GM23338 (cell line): ENCODE measurements at regions not wholly inside any gene's neighbourhood (a gene's known extent, or its start where the extent isn't known, plus 50 kb on each side); places are given as distances from the start of the nearest gene placed in this dataset.

Experiments
- ATAC-seq: fragments of 200-7000 bp; cut with Tn5 transposase; 3 replicates; pipeline ENCODE4 v1.9.1; 2020
- DNase-seq: peaks from one replicate; pipeline ENCODE4 v3.0.0-alpha.2; 2015; ENCODE audit warnings: low spot score
- H2AFZ ChIP-seq: fragments of 200-600 bp; sonication (generic); 2 replicates; pipeline ENCODE4 v1.8.0; 2016; ENCODE audit warnings: antibody characterized with exemption, mild to moderate bottlenecking, moderate library complexity
- H3F3A ChIP-seq: fragments of 200-600 bp; sonication (generic); replicated peaks from 2 replicates; pipeline ENCODE4 v1.8.0; 2017; ENCODE audit warnings: antibody characterized with exemption, mixed run types, low read depth
- H3K27ac ChIP-seq: fragments of 200-600 bp; sonication (generic); 2 replicates; pipeline ENCODE4 v1.6.1; 2016; ENCODE audit warnings: low read depth
- H3K27me3 ChIP-seq: fragments of 200-600 bp; sonication (generic); 2 replicates; pipeline ENCODE4 v1.8.0; 2016; ENCODE audit warnings: mild to moderate bottlenecking, mixed run types, moderate library complexity; ENCODE audit not compliant: insufficient read depth
- H3K36me3 ChIP-seq: fragments of 200-600 bp; sonication (generic); 2 replicates; pipeline ENCODE4 v1.8.0; 2016; ENCODE audit warnings: mild to moderate bottlenecking; ENCODE audit not compliant: insufficient read depth
- H3K4me1 ChIP-seq: fragments of 200-600 bp; sonication (generic); 2 replicates; pipeline ENCODE4 v1.8.0; 2016; ENCODE audit warnings: mild to moderate bottlenecking, moderate library complexity; ENCODE audit not compliant: insufficient read depth
- H3K4me2 ChIP-seq: fragments of 200-600 bp; sonication (generic); 2 replicates; pipeline ENCODE4 v1.7.1; 2017; ENCODE audit warnings: mixed run types
- H3K4me3 ChIP-seq: fragments of 200-600 bp; sonication (generic); 2 replicates; pipeline ENCODE4 v1.6.1; 2016; ENCODE audit warnings: mixed run types
- H3K79me2 ChIP-seq: fragments of 200-600 bp; sonication (generic); replicated peaks from 2 replicates; pipeline ENCODE4 v1.8.0; 2017; ENCODE audit warnings: mild to moderate bottlenecking; ENCODE audit not compliant: insufficient read depth
- H3K9me2 ChIP-seq: fragments of 200-600 bp; sonication (generic); 2 replicates; pipeline ENCODE4 v1.8.0; 2017; ENCODE audit not compliant: insufficient read depth
- H4K20me1 ChIP-seq: fragments of 200-600 bp; sonication (generic); replicated peaks from 2 replicates; pipeline ENCODE4 v1.8.0; 2017; ENCODE audit warnings: mild to moderate bottlenecking; ENCODE audit not compliant: insufficient read depth
- H3K27ac Mint-ChIP-seq: 2 replicates; pipeline ENCODE4 v1.8.0; 2020; ENCODE audit warnings: inconsistent platforms, mild to moderate bottlenecking, moderate library complexity, mixed read lengths
- H3K27me3 Mint-ChIP-seq: 3 replicates; pipeline ENCODE4 v1.8.0; 2022; ENCODE audit warnings: low read depth, mild to moderate bottlenecking, moderate library complexity, mixed read lengths, inconsistent platforms; ENCODE audit not compliant: insufficient read depth, poor library complexity
- H3K36me3 Mint-ChIP-seq: 3 replicates; pipeline ENCODE4 v1.8.0; 2021; ENCODE audit warnings: low read depth, mild to moderate bottlenecking, inconsistent platforms, moderate library complexity, mixed read lengths
- H3K4me1 Mint-ChIP-seq: 3 replicates; pipeline ENCODE4 v1.8.0; 2020; ENCODE audit warnings: mild to moderate bottlenecking, inconsistent platforms, mixed read lengths
- H3K4me3 Mint-ChIP-seq: 3 replicates; pipeline ENCODE4 v1.8.0; 2021; ENCODE audit warnings: moderate library complexity, mild to moderate bottlenecking, inconsistent platforms, mixed read lengths
- H3K9me3 Mint-ChIP-seq: 3 replicates; pipeline ENCODE4 v1.8.0; 2020; ENCODE audit warnings: moderate library complexity, mild to moderate bottlenecking, inconsistent platforms, mixed read lengths
- CREB1 ChIP-seq: fragments of 250-450 bp; sonication (Bioruptor Pico); IDR thresholded peaks from 2 replicates; pipeline ENCODE4 v1.5.0; 2020; ENCODE audit warnings: low read depth, mild to moderate bottlenecking, moderate library complexity
- EZH2 ChIP-seq: fragments of 200-600 bp; sonication (generic); IDR thresholded peaks from one replicate; pipeline ENCODE4 v1.8.0; 2017; ENCODE audit warnings: antibody characterized with exemption, mild to moderate bottlenecking, low read depth; ENCODE audit not compliant: unreplicated experiment
- EZH2phosphoT487 ChIP-seq: fragments of 200-600 bp; sonication (generic); IDR thresholded peaks from one replicate; pipeline ENCODE4 v1.8.1; 2018; ENCODE audit warnings: antibody characterized with exemption; ENCODE audit not compliant: unreplicated experiment
- JUNB ChIP-seq: IDR thresholded peaks from one replicate; pipeline ENCODE4 v1.6.1; 2016; ENCODE audit warnings: antibody characterized with exemption; ENCODE audit not compliant: unreplicated experiment
- NANOG ChIP-seq: IDR thresholded peaks from 2 replicates; pipeline ENCODE4 v1.6.1; 2016; ENCODE audit warnings: antibody characterized with exemption, borderline replicate concordance
- POLR2AphosphoS5 ChIP-seq: IDR thresholded peaks from 2 replicates; pipeline ENCODE4 v1.6.1; 2016; ENCODE audit warnings: antibody characterized with exemption, low read depth
- STAT1 ChIP-seq: IDR thresholded peaks from one replicate; pipeline ENCODE4 v1.6.1; 2016; ENCODE audit warnings: antibody characterized with exemption; ENCODE audit not compliant: unreplicated experiment
- ZNF114 ChIP-seq: fragments of 250-450 bp; sonication (Bioruptor Pico); IDR thresholded peaks from 2 replicates; pipeline ENCODE4 v1.5.0; 2020; ENCODE audit warnings: mild to moderate bottlenecking, moderate library complexity
- ZNF331 ChIP-seq: fragments of 250-450 bp; sonication (Bioruptor Pico); IDR thresholded peaks from 2 replicates; pipeline ENCODE4 v1.5.0; 2020; ENCODE audit warnings: low read depth, mild to moderate bottlenecking, moderate library complexity
- TF ChIP-seq, protein P1 (sequence below), 2 experiments: fragments of 200-600 bp in 1 of 2; sonication (generic) in 1 of 2; conservative IDR thresholded peaks; 2 replicates each; pipeline versions ENCODE4 v1.5.1 to v1.6.1; 2016 to 2017; ENCODE audit warnings: antibody characterized with exemption in 2 of 2, low read depth in 2 of 2, mild to moderate bottlenecking in 2 of 2, moderate library complexity in 1 of 2
- TF ChIP-seq, protein P2 (sequence below): fragments of 250-450 bp; sonication (Bioruptor Pico); IDR thresholded peaks from 2 replicates; pipeline ENCODE4 v1.5.0; 2020; ENCODE audit warnings: mild to moderate bottlenecking, moderate library complexity
- TF ChIP-seq, protein P3 (sequence below): IDR thresholded peaks from 2 replicates; pipeline ENCODE4 v1.6.1; 2016; ENCODE audit warnings: antibody characterized with exemption
- TF ChIP-seq, protein P4 (sequence below): IDR thresholded peaks from one replicate; pipeline ENCODE4 v1.6.1; 2018; ENCODE audit warnings: antibody characterized with exemption; ENCODE audit not compliant: unreplicated experiment

DNA sequence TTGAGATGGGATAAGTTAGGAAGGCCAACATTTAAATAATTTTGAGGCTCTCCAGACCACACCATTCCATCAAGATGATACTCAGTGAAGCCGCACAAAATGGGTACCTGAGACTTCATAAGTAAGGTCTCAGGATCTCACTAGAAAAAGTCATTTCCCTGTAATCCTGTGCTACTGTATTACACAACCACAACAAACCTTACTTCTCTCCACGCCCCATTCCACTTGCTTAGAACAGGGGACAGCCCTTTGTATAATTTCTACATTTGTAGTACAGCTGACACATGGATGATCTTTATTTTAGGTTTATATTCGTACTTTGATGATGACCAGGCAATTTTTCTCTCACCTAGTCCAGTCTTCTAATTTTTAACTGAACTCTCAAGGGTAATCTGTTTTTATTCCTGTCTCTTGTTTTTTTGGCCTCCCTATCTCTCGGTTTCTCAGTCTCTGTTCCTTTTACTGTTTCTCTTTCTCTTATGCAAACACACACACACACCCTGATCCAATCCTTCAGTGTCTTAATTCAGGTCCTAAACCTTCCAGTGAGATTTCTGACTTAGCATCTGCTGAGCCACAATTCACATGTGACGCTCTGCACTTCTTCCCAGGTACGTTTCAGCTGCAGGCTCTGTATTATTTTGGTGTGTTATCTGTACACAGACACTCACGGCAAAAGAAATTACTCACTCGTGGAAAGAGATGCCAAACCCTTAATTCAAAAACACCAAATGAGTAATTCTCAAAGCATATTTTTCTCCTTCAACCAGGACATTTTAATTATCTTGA, 223.2 kb upstream of the THBS1 start:
- no peak for ATAC-seq
- peaks cover 4% of the 10 kb centered on the region for H3K4me1 Mint-ChIP-seq
- H3K4me3 Mint-ChIP-seq, result no peak overlapping the region
- peak overlapping the region; percentile 69; the same call in 1 of the 2 replicates for H2AFZ ChIP-seq
- H3K4me3 ChIP-seq, result no peak overlapping the region
- H3K27ac ChIP-seq, result no peak overlapping the region
- H3K79me2 ChIP-seq, result no peaks in the 10 kb centered on the region
- H3K27me3 Mint-ChIP-seq, result peaks cover 4% of the 10 kb centered on the region
- no peaks in the 10 kb centered on the region for H3K27me3 ChIP-seq
- no peak overlapping the region for H3K4me2 ChIP-seq
- TF ChIP-seq EZH2 (no peak), STAT1 (no peak), CREB1 (no peak), NANOG (no peak), ZNF331 (no peak), ZNF114 (CRISPR knock-in tag) (no peak), POLR2AphosphoS5 (no peak), EZH2phosphoT487 (no peak), JUNB (no peak)
- TF ChIP-seq, protein P1, sequence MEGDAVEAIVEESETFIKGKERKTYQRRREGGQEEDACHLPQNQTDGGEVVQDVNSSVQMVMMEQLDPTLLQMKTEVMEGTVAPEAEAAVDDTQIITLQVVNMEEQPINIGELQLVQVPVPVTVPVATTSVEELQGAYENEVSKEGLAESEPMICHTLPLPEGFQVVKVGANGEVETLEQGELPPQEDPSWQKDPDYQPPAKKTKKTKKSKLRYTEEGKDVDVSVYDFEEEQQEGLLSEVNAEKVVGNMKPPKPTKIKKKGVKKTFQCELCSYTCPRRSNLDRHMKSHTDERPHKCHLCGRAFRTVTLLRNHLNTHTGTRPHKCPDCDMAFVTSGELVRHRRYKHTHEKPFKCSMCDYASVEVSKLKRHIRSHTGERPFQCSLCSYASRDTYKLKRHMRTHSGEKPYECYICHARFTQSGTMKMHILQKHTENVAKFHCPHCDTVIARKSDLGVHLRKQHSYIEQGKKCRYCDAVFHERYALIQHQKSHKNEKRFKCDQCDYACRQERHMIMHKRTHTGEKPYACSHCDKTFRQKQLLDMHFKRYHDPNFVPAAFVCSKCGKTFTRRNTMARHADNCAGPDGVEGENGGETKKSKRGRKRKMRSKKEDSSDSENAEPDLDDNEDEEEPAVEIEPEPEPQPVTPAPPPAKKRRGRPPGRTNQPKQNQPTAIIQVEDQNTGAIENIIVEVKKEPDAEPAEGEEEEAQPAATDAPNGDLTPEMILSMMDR (conservative IDR thresholded peaks at IDR 0.05; ENCODE audit: low read depth in 2 of 2), result no peak
- TF ChIP-seq, protein P2, sequence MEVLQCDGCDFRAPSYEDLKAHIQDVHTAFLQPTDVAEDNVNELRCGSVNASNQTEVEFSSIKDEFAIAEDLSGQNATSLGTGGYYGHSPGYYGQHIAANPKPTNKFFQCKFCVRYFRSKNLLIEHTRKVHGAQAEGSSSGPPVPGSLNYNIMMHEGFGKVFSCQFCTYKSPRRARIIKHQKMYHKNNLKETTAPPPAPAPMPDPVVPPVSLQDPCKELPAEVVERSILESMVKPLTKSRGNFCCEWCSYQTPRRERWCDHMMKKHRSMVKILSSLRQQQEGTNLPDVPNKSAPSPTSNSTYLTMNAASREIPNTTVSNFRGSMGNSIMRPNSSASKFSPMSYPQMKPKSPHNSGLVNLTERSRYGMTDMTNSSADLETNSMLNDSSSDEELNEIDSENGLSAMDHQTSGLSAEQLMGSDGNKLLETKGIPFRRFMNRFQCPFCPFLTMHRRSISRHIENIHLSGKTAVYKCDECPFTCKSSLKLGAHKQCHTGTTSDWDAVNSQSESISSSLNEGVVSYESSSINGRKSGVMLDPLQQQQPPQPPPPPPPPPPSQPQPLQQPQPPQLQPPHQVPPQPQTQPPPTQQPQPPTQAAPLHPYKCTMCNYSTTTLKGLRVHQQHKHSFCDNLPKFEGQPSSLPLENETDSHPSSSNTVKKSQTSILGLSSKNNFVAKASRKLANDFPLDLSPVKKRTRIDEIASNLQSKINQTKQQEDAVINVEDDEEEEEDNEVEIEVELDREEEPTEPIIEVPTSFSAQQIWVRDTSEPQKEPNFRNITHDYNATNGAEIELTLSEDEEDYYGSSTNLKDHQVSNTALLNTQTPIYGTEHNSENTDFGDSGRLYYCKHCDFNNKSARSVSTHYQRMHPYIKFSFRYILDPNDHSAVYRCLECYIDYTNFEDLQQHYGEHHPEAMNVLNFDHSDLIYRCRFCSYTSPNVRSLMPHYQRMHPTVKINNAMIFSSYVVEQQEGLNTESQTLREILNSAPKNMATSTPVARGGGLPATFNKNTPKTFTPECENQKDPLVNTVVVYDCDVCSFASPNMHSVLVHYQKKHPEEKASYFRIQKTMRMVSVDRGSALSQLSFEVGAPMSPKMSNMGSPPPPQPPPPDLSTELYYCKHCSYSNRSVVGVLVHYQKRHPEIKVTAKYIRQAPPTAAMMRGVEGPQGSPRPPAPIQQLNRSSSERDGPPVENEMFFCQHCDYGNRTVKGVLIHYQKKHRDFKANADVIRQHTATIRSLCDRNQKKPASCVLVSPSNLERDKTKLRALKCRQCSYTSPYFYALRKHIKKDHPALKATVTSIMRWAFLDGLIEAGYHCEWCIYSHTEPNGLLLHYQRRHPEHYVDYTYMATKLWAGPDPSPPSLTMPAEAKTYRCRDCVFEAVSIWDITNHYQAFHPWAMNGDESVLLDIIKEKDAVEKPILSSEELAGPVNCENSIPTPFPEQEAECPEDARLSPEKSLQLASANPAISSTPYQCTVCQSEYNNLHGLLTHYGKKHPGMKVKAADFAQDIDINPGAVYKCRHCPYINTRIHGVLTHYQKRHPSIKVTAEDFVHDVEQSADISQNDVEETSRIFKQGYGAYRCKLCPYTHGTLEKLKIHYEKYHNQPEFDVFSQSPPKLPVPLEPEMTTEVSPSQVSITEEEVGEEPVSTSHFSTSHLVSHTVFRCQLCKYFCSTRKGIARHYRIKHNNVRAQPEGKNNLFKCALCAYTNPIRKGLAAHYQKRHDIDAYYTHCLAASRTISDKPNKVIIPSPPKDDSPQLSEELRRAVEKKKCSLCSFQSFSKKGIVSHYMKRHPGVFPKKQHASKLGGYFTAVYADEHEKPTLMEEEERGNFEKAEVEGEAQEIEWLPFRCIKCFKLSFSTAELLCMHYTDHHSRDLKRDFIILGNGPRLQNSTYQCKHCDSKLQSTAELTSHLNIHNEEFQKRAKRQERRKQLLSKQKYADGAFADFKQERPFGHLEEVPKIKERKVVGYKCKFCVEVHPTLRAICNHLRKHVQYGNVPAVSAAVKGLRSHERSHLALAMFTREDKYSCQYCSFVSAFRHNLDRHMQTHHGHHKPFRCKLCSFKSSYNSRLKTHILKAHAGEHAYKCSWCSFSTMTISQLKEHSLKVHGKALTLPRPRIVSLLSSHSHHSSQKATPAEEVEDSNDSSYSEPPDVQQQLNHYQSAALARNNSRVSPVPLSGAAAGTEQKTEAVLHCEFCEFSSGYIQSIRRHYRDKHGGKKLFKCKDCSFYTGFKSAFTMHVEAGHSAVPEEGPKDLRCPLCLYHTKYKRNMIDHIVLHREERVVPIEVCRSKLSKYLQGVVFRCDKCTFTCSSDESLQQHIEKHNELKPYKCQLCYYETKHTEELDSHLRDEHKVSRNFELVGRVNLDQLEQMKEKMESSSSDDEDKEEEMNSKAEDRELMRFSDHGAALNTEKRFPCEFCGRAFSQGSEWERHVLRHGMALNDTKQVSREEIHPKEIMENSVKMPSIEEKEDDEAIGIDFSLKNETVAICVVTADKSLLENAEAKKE, result no peak
- TF ChIP-seq, protein P3, sequence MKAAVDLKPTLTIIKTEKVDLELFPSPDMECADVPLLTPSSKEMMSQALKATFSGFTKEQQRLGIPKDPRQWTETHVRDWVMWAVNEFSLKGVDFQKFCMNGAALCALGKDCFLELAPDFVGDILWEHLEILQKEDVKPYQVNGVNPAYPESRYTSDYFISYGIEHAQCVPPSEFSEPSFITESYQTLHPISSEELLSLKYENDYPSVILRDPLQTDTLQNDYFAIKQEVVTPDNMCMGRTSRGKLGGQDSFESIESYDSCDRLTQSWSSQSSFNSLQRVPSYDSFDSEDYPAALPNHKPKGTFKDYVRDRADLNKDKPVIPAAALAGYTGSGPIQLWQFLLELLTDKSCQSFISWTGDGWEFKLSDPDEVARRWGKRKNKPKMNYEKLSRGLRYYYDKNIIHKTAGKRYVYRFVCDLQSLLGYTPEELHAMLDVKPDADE, result no peak
- TF ChIP-seq, protein P4, sequence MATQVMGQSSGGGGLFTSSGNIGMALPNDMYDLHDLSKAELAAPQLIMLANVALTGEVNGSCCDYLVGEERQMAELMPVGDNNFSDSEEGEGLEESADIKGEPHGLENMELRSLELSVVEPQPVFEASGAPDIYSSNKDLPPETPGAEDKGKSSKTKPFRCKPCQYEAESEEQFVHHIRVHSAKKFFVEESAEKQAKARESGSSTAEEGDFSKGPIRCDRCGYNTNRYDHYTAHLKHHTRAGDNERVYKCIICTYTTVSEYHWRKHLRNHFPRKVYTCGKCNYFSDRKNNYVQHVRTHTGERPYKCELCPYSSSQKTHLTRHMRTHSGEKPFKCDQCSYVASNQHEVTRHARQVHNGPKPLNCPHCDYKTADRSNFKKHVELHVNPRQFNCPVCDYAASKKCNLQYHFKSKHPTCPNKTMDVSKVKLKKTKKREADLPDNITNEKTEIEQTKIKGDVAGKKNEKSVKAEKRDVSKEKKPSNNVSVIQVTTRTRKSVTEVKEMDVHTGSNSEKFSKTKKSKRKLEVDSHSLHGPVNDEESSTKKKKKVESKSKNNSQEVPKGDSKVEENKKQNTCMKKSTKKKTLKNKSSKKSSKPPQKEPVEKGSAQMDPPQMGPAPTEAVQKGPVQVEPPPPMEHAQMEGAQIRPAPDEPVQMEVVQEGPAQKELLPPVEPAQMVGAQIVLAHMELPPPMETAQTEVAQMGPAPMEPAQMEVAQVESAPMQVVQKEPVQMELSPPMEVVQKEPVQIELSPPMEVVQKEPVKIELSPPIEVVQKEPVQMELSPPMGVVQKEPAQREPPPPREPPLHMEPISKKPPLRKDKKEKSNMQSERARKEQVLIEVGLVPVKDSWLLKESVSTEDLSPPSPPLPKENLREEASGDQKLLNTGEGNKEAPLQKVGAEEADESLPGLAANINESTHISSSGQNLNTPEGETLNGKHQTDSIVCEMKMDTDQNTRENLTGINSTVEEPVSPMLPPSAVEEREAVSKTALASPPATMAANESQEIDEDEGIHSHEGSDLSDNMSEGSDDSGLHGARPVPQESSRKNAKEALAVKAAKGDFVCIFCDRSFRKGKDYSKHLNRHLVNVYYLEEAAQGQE, result no peak
- H3K36me3 ChIP-seq, result no peaks in the 10 kb centered on the region
- H3K9me3 Mint-ChIP-seq, result no peaks in the 10 kb centered on the region
- no peak overlapping the region for H3K27ac Mint-ChIP-seq
- no peak for DNase-seq
- H3F3A ChIP-seq, result no peaks in the 10 kb centered on the region
- no peaks in the 10 kb centered on the region for H3K4me1 ChIP-seq
- no peaks in the 10 kb centered on the region; the same call in none of the 2 replicates for H3K9me2 ChIP-seq
- H3K36me3 Mint-ChIP-seq, result no peaks in the 10 kb centered on the region
- no peaks in the 10 kb centered on the region for H4K20me1 ChIP-seq
